CD4-positive, alpha-beta T cell treated with Interleukin-4 for 4 hours (primary cell): ENCODE measurements at regions not wholly inside any gene's neighbourhood (a gene's known extent, or its start where the extent isn't known, plus 50 kb on each side); places are given as distances from the start of the nearest gene placed in this dataset.
A peak's percentile ranks its signal among the peaks of the same experiment; 100 is the strongest.

Source experiments
- DNase-seq: peaks from one replicate; pipeline ENCODE4 v3.0.0-alpha.2; 2020

DNA sequence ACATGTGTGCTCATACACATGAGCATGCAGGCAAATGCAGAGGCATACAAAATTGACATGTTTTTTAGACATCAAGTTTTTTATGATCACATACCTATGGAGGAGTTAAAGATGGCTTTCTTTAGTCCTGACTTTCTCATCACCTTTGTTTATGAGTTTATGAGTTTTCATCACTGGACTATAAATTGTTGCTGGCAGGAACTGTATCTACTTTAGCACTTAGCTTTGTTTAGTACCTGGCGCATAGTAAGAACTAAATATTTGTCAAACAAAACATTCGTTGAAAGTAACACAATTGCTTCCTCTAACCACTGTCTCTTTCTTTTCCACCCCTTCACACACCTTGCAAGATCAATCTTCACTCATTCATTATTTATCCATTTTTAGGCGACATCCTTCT, 182.6 kb downstream of the SUCNR1 start:
- no peak for DNase-seq

- no peak for DNase-seq
Measured at GRCh38 chr3:152056481-152056880, 183.0 kb downstream of the SUCNR1 start.

DNA sequence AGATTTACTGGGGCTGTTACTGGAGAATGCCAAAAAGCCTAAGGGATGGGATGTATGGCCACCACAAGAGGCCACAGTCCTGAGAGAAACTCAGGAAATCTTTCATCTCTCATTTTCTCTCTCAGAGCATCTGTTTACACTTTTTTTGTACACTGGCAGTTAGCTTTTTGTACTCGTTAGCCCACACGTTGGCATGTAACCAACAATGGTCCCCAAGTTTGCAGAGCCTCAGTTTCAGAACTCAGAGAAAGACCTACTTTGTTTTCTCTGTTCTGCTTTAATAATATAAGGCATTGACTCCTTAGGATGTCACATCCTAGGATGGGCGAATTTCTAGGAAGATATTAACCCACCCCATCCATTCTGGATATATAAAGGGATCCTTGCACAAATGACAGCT, 183.5 kb downstream of the SUCNR1 start:
- DNase-seq = no peak

DNA sequence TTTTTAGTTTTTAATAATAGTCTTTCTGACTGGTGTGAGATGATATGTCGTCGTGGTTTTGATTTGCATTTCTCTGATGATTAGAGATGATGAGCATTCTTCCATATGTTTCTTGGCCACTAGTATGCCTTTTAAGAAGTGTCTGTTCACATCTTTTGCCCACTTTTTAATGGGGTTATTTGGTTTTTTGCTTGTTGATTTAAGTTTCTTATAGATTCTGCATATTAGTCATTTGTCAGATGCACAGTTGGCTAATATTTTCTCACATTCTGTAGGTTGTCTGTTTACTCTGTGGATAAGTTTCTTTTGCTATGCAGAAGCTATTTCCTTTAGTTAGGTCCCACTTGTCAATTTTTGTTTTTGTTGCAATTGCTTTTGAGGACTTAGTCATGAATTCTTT, 185.4 kb downstream of the SUCNR1 start:
- DNase-seq = no peak

- DNase-seq = no peak
Measured at GRCh38 chr3:152060701-152061100, 187.3 kb downstream of the SUCNR1 start.

DNA sequence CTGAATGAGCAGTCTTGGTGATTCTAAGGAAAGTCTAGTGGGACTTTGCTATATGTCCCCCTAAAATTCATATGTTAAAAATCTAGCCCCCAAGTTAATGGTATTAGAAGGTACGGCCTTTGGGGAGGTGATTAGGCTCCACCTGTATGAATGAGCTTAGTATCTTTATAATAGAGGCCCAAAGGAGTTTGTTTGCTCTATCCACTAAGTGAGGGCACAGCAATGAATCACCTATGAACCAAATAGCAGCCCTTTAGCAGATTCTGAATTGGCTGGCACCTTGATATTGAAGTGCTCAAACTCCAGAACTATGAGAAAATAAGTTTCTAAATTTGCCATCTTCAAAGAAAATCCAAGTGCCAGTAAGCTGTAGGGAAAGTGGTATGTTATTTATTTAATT, 187.9 kb downstream of the SUCNR1 start:
- no peak for DNase-seq

DNA sequence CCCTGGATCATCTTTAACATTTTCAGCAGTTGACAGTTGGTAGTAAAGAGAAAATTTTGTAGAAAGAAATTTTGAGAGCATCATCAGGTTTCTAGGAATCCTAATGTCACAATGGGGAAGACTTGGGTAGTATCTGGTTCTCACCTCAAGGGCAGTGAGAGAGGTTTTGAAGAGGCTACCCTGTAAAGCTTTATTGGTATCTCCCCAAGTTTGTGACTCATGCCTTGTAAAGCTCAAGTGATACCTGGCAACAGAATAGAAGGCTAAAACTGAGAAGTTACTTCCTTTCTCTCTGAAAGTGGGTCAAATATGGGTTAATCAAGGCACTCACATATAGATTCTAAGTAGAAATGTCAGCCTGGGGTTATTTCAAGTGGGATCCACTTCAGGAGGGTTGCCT, 196.4 kb downstream of the SUCNR1 start:
- no peak for DNase-seq

DNA sequence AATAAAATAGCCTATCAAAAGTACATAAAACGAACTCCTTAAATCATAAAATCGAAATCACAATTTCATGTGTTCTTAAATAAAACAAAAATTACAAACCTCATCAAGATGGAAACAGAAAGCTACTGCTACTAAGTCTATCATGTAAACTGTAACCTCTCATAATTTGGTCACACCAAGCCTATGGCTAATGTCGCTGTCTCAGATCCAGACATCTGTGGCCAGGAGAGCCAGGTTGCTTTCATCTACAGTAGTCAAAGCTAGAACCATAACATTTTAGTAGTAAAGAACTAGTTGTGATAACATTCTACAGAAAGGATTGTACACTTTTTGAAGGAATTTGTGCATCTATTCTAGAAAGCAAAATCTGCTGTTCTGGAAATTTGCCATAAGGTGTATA, 197.4 kb upstream of the MBNL1 start:
- DNase-seq = no peak

DNA sequence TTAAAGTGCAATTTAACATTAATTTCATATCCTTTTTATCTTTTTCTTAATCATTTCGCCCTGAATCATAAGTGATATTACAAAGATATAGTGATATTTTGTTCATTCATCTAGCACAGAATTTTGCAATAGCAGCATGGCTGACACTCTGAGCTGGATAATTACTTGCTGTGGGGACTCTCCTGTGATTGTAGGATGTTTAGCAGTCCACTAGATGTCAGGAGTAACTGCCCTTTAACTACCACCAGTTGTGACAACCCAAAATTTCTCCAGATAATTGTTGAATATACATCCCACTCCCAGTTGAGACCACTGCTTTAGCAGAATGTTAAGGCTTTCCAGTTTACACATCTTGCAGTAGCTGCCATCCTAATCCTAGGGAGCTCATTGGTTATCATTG, 196.8 kb upstream of the MBNL1 start:
- peak; percentile 37 for DNase-seq

DNA sequence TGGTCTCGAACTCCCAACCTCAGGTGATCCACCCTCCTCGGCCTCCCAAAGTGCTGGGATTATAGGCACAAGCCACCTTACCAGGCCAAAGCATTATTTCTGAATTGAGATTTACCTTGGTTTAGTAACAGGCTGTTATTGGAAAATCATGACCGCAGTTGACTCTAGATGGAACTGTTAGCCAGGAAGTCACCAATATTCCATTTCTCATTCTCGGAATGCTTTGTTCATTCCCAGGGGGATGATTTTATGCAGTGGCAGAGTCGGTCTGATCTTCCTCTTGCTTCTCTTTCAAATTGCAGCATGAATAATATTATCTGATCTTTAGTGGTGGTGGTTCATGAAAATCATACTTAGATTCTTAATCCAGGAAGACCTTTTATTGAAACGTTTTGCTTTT, 195.5 kb upstream of the MBNL1 start:
- no peak for DNase-seq

DNA sequence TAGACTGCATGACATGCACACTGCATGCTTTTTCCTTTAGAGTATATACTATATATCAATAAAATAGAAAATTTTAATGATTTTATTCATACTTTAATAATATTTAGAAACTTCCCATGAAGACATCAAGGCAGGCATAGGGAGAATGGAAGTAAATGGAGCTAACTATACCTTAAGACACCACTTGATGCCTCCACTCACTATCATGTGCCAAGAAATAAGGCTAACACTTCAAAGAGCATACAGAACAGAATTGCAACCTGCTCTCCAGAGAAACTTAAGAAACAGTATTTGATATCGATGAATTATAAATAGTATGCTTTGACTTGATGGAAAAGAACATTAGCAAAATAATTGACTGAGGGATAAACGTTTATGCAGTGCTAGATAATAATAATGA, 192.6 kb upstream of the MBNL1 start:
- no peak for DNase-seq

GRCh38 chr3:152079980-152080379, 188.7 kb upstream of the MBNL1 start:
- DNase-seq = no peak

DNA sequence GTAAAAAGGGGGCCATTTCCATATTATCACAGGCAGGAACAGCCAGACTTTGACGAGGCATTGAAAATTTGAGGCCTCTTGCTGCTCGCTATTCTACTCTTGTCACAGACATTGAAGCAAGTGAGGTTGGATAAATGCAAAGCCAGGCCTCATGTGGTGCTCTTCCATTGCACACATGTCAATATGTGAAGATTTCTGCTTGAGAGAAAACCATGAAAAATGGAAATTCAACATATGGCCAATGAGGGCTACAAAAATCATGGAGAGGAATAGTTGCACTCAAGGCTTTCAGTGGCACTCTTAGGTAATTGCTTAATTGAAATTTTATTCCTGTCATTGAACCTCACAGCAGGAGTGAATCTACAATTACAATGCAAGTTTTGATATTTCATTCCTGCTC, 185.6 kb upstream of the MBNL1 start:
- no peak for DNase-seq

GRCh38 chr3:152084441-152085158, 184.1 kb upstream of the MBNL1 start:
- DNase-seq = no peak

- no peak for DNase-seq
Measured at GRCh38 chr3:152087153-152087552, 181.6 kb upstream of the MBNL1 start.

- DNase-seq = no peak
Measured at GRCh38 chr3:152089528-152089927, 179.2 kb upstream of the MBNL1 start.

DNA sequence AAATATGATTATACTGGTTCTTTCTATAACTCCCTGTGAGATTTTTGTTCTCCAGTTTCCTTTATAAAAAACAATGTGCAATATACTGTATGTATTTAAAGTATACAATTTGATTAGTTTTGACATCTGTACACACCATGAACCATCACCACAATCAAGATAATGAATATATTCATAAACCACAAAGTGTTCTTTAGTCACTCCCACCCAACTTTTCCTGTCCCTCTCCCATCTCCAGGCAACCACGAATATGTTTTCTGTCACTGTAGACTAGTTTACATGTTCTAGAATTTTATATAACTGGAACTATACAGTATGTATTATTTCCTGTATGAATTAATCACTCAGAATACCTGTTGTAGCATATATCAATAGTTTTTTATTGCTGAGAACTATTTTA, 177.0 kb upstream of the MBNL1 start:
- DNase-seq = no peak

- no peak for DNase-seq
Measured at GRCh38 chr3:152093901-152094300, 174.8 kb upstream of the MBNL1 start.

GRCh38 chr3:152094406-152094805, 174.3 kb upstream of the MBNL1 start:
- DNase-seq = no peak

- no peak for DNase-seq
Measured at GRCh38 chr3:152095472-152095871, 173.3 kb upstream of the MBNL1 start.

- DNase-seq = no peak
Measured at GRCh38 chr3:152096280-152096906, 172.3 kb upstream of the MBNL1 start.

DNA sequence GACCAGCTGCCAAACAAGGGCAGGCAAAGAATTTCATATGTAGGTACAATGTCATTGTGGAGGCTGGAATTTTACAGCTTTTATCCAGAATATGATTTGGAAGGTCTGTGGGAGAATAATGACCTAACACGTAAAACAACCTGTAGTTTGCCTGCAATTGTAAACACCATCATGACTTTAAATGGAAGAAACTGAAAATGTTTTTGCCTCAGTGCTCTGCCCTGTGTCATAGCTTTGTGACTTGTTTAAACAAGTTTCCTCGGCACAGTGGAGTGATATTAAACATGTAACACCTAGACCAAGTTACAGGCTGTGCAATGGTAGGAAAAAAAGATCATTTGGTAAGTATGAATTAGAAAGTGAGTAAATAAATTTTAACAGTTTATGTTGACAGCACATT, 171.6 kb upstream of the MBNL1 start:
- DNase-seq = no peak

DNA sequence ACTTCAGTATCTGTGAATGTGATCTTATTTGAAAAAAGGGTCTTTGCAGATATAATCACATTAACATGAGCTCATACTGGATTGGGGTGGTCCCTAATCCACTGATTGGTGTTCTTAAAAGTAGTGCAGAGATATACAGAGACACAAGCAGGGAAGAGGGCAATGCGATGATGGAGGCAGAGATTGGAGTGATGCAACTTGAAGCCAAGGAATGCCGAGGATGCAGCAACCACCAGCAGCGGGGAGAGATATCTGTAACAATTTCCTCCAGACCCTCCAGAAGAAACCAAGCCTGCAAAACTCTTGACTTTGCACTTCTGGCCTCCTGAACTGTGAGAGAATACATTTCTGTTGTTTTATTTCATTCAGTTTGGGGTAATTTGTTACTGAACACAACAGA, 171.0 kb upstream of the MBNL1 start:
- DNase-seq = no peak

GRCh38 chr3:152100491-152101132, 168.1 kb upstream of the MBNL1 start:
- DNase-seq = peak; percentile 3

- DNase-seq = no peak
Measured at GRCh38 chr3:152102410-152102809, 166.3 kb upstream of the MBNL1 start.
